GM21515 (cell line): ENCODE measurements at regions not wholly inside any gene's neighbourhood (a gene's known extent, or its start where the extent isn't known, plus 50 kb on each side); places are given as distances from the start of the nearest gene placed in this dataset.

Source experiments
- ATAC-seq: cut with Tn5 transposase; IDR thresholded peaks from one replicate; pipeline ENCODE4 v1.9.1; 2021; ENCODE audit not compliant: unreplicated experiment

DNA sequence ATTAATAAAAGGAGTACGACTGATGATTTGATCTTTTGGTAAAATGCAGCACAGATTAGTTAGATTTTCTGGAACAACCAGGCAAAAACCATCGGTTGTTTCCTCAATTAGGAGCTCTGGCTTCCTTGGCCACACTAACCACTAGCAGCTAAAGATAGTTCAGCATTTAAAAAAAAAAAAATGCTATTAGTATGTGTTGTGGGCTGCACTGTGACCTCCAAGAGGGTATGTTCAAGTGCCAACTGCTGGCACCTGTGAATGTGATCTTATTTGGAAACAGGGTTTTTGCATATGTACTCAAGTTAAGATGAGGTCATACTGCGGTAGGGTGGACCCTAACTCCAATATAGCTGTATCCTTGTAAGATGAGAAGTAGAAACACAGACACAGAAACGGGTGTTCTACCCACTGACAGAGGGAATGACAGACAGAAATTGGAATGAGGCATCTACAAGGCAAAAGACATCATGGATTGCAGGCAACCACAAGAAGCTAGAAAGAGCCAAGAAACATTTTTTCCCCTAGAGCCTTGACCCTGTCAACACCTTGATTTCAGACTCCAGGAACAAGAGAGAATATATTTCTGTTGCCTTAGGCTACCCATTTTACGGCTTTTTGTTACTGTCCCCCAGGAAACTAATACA lies 534.6 kb upstream of the ROBO2 start:
- ATAC-seq, result no peak

DNA sequence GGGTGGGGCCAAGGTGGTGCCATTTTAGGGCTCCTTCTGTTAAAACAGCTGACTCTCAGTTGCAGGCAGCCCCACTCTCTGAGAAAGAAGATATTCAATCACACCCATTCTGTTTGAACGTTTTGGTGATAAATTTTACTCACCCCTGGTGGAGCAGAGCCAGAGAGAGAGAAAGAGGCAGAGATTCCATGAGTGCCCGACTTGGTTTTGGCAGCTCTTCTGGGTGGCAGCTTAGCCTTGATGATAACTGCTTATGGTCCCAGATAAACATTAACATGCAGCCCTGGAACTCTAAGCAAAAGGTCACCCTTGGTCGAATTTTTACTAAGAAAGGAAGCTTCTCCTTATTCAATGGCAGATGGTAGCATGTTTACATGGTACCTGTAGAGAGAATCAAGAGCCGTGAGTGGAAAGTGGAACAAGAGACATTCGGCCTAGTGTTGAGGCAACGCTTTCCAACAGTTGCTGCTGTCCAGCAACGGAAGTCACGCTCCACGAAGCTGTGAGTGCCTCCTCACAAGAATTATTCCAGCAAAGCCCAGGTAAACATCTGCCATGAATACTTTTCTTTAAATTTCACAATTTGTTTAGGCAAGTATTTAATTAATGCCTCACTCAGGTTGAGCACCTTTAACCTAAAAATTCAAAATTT lies 530.6 kb upstream of the ROBO2 start:
- ATAC-seq, result no peak

DNA sequence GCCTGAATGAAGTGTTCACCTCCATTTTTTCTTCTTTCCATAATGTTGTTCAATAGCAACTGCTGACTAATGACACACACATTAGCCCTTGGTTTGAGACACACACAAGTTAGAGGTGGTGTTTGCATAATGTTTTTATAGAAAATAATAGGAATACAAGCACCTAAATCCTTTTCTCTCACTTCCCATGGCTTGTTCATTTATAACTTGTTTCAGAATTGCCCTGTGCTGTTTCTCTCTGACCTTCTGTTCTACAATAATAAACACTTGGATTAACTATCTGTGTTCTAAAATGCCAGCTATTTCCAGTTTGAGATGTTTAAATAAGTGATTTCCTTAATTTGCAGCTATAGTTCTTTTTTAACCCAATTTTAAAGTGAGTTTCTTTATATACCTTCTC lies 525.1 kb upstream of the ROBO2 start:
- ATAC-seq, result no peak

DNA sequence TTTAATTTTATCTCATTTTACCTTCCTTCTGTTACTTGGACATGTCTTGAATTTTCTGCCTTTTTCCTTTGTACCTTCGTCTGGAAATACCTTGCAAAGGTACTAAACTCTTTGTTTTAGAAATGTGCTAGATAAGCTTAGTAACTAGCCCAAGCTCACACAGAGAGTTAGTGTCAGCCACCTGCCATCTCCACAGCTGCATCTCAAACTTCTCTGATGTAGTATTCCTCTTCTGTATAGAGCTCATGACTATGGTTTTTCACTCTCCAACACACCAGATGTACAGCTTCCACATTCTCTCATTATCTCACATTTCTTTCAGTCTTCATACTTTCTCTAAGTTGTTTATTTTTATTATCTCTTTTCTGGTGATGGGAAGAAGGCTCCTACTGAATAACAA lies 516.6 kb upstream of the ROBO2 start:
- no peak for ATAC-seq

DNA sequence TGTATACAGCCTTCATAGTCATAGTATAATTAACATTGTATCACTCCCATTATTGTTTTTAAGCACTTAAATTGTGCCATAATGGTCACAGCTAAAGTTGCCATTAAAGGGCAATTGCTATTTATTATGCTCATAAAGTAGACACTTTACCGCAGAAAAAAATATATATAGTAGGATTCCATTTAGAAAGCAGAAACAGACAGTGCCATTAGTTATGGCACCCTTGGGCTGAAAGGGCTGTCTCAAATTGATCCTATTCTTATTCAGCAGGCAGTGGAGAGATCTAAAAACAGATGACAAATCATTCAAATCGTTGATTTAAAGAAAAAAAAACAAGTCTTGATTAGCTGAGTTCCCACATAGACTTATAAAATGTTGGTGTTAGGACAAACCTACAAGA lies 514.2 kb upstream of the ROBO2 start:
- ATAC-seq, result no peak

DNA sequence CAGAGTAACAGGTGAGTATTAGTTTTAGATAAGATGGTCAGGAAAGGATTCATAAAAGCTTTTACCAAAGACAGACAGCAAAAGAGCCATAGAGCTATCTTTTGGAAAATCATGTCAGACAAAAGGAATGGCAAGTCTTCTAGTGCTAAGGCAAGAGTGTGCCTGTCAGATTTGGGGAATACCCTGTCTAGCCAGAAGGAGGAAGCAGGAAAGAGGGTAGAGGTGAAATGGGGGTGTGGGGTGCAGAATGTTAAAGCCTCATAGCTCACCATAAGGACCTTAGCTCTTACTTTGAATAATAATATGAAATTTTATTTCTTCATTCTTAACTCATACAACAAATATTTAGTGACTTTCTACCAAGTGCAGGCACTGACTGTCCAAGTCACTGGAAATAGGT lies 512.1 kb upstream of the ROBO2 start:
- ATAC-seq, result no peak

DNA sequence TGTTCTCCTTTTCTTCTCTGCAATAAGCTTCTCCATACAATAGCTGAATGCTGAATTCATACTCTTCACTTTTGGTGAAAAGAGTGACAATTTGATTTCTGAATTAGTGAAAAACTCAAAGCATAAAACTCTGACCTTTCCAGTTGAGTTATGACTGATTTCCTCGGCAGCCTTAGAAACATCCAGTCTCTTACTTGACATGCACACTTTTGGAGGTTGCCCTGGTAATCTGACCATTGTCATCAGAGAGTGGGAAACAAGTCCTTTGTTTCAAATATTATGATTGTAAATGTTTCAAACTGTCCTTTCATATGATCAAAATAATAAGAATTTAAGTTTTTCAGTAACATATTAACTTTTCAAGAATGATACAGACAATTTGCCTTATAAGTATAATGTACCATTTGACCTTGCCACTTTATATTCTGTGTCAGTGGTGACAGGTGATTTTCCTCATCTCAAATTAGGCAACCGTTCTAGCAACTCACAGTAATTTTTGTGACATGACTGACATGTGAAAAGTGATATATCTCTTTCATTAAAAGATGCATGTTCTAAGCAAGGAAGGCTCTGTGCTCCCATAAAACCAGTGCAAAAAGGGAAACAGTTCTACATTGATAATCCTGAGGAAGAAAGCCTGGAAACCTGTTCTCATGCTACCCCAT lies 507.6 kb upstream of the ROBO2 start:
- ATAC-seq, result no peak

DNA sequence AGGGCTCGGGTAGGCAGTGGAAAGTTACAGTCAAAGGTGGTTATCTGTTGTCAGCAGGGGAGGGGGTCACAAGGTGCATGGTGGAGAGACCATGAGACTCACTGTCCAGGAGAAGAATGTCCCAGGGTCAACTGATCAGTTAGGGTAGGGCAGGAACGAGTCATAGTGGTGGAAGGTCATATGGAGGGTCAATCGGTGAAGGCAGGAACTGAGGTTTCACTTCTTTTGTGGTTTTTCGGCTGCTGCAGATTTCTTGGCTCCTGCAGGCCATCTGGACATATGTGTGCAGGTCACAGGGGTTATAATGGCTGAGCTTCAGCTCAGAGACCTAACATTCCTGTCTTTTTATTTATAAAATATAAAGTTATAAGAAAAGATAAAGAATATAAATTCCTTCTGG lies 506.2 kb upstream of the ROBO2 start:
- ATAC-seq, result peak; percentile 62

DNA sequence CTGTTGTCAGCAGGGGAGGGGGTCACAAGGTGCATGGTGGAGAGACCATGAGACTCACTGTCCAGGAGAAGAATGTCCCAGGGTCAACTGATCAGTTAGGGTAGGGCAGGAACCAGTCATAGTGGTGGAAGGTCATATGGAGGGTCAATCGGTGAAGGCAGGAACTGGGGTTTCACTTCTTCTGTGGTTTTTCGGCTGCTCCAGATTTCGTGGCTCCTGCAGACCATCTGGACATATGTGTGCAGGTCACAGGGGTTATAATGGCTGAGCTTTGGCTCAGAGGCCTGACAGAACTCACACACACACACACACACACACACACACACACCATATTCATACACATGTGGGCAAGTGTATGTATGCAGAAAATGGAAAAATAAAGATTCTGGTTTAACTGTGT lies 502.0 kb upstream of the ROBO2 start:
- peak; percentile 66 for ATAC-seq

DNA sequence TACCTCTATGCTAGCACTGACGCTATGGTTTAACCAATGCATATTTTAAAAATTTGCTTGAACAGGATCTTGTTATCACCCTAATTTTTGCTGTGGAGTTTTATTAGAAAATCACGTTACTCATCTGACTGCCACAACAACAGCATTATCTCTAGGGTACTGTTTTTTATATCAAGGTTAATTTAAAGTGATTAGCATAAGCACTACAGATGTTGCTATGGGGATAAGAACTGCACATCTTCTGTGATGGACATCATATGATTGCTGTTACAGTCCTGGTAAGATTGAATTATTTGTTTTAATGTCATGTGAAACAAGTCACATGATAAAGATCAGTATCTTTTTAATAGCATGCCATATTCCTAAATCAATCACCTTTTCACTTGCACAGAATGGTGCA lies 492.2 kb upstream of the ROBO2 start:
- ATAC-seq, result no peak

DNA sequence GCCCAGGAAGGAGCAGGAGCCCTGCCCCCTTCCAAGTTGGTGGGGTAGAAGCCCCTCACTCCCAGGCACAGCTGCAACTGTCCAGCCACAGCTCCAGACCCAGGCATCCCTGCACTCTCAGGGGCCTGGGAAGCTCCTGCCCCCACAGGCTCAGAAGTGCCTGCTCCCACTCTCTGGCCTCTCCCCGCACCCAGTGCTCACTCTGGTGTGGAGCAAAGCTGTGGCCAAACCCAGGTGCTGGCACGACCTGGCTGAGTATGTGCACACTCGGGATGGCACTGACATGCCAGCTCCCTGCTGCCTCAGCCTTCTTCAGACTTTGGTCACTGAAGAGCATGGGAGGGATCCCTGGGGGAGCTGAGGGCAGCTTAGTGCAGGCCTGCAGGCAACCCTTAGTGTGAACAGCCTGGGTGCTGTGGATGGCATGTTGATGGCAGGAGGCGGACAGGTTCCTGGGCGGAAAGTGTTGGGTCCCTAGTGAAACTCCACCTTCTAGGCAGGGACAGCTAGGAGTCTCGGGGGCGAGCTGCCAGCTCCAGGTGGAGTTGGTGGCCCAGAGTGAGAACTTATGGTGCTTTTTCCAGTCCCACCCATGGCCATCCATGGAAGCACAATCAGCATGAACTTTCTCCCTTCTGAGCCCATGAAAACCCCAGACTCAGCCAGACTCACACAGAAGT lies 489.2 kb upstream of the ROBO2 start:
- ATAC-seq, result no peak

DNA sequence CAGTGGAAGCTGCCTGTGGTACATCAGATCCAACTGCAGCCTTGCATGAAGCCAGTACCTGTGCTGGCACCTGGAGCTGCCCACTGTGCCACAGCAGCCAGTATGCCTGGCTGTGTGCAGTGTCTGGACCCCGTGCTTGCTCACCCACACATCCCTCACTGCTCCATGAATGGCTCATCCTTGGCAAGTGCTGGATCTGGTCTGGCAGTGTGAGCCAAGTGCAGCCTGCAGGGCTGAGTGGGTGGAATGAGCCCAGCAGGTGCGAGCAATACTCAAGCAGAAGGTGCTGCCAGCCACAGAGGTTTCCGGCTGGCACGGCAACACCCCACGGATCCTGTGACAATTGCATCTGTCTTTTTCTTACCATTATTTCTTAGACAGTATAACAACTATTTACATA lies 488.2 kb upstream of the ROBO2 start:
- no peak for ATAC-seq

DNA sequence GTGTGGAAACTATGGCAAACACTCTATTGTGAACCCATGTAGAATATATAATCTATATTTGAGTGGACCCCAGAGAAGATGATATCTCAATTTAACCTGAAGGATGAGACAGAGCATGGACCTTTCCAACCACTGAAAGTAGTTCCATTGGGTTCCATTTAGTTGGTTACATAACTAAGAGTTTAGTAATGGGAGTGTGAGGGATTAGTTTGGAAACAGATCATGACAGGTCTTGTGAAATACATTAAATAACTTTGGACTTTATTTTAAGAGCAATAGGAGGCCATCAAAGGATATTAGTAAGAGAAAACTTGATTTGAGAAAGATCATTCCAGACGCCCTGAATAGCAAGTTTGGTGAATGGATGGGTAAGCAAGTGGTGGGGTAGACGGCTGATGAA lies 487.2 kb upstream of the ROBO2 start:
- ATAC-seq, result no peak

DNA sequence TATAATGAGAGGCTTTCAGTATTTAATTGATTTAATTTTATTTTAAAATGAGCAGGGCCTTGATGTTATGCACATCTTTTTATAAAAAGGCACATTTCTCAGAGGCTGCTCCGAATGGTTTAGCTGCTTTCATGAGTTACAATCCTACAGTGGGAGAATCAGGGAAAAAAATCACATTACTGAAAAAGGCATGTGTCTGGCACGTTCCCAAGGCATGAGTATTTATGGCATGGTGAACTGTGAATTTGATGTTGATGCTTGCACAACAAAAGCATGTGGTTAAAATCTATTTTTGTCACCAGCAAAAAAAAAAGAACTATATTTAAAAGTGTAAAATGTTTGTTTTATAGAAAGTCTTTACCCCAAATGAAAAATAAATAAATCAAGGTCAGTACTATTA lies 485.2 kb upstream of the ROBO2 start:
- no peak for ATAC-seq

DNA sequence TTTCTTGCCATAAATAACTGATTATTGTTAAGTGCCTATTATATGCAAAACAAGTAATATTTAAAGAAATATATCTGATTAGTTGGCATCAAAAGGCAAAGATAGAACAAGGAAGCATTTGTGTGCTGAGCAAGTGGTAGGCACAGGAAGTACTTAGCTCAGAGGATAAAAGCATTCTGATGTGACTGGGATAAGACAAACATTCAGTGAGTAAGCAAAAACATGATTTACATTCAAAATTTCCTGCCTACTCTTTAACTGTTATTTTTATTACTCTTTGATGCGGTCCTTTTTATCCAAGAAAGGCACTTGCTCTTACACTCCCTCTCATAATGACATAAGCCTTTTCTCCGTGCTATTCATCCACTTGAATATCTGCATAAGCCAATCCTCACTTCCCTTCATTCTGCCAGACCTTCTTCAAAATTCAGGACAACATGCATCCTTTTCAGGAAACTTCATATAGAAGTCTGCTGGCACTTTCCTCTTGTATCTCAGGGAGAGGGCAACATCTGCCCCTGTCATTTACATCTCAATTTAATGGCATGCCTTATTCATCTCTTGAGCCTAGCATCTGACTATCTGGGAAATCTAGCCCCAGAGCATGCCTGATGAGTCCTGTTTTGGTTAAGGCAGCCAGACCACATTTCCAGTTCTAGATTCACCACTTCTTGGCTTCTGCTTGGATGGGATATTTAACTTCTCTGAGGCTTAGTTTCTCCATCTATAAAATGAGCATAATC lies 478.2 kb upstream of the ROBO2 start:
- no peak for ATAC-seq

DNA sequence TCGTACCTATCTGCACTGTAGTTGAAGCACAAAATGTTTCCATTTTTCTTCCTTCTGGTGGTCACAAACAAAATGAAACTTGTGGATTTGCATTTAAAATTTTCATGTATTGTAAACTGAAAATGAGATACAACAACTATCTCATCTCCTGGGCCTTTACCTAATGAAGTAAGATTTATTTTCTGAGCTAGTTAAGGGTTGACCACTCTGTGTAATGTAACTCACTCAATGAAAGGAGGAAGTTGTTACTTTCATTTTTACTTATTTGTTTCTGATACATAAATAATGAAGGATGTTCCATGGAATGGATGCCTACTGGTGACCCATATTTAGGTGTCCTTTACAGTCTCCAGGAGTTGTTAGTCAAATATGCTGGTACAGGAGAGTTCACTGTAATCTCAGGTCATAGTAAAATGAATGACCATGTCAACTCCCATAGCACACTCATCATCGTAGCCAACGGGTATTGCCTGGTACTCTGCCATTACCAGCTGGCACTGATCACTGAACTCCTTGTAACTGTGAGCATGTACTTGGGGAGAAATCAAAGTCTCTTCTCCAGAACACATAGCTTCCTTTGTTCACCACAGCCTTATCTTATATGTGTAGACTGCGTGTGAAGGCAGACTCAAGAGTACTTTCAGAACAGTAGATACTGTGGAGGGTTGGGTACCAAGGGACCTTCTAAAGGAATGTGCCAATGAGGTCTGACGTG lies 474.2 kb upstream of the ROBO2 start:
- ATAC-seq, result no peak

DNA sequence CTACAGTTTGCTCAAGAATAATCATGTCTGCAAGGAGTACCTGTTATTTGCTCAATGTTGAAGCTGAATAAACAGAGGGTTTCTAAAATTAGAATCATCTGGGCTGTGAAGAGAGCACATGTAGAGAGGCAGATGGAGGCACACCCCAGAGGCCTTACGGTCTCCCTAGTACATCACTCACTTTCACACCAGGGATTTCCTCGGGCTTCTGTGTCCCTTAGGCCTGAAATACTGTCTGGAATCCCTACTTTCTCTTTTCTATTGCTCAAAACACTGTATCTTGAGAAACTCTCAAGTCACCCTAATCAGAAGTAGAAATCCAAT lies 473.7 kb upstream of the ROBO2 start:
- ATAC-seq, result no peak

DNA sequence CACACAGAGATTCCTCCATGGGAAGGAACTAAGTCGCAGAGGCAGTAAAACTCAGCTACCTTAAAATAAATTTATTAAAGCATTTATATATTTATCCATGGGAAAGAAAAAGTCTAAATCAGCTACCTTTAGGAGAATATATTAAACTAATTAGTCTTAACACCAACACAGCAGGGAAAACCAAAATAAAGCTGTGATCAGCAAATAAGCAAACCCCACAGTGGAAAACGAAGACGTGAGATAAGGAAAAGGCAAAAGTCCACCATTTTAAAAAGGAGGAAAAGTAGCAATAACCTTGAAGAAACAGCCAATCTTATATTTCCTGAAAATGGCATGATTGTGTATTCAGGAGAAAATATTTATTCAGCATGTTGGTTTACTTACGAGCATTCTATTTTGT lies 473.0 kb upstream of the ROBO2 start:
- ATAC-seq, result no peak

DNA sequence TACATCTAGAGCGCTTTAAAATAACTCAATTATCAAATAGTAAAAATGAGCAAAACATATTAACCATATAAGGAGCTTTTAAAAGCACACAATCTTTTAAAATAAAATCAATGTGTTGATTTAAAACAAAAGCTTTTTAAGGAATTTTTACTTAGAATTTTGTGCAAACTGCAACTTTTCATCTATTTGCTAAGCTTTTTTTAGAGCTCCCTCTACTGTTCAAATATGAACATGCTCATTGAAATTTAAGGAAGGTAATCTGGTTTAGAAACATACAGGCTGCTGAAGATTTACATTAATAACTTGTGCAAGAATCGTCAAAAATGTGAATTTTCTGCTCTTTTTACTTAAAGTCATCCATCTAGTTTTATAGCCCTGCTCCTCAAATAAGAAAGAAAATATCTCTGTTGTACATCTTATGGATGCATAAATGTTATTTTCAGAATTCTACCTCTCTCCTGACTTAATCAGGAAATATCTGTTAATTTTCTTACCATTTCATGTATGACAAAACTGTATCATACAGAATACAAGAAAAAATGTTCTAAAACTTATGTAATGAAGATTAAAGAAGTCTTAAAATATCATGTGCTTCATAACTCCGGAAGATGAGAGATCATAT lies 469.4 kb upstream of the ROBO2 start:
- no peak for ATAC-seq

DNA sequence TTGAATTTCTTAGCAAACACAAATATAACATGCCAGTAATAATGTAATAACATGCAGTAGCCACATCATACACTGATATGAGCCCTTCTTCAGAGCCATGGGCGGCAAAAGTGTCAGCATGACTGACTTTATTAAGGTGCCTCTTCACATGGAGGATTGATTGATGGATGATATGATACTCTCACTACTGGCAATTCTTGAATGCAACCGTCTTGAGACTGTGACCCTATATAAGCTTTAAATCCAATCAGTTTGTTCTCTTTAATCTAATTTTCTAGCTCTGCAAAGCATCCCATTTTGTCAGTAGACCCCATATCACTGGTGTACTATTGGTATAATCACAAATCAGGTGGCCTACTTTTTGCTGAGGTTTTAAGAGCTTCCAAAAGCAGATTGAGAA lies 463.7 kb upstream of the ROBO2 start:
- ATAC-seq, result no peak
